Activated CD8-positive, alpha-beta T cell treated with anti-CD3 and anti-CD28 coated beads for 36 hours (primary cell): ENCODE measurements at regions not wholly inside any gene's neighbourhood (a gene's known extent, or its start where the extent isn't known, plus 50 kb on each side); places are given as distances from the start of the nearest gene placed in this dataset.

ENCODE experiments used
- ATAC-seq: fragments of 200-7000 bp; cut with Tn5 transposase; one replicate; pipeline ENCODE4 v1.10.0; 2021; ENCODE audit warnings: mild to moderate bottlenecking, moderate library complexity
- CTCF ChIA-PET: fragments of 350-600 bp; sonication (Branson Sonifier 250); formaldehyde crosslinking; loops from one replicate; lab custom pipeline; 2021; ENCODE audit warnings: antibody characterized with exemption; lab: Charles Lee
- POLR2A ChIA-PET: fragments of 350-600 bp; sonication (Branson Sonifier 250); formaldehyde crosslinking; loops from one replicate; lab custom pipeline; 2021; ENCODE audit warnings: antibody characterized with exemption; lab: Charles Lee
- DNase-seq: peaks from one replicate; pipeline ENCODE4 v3.0.0-alpha.2; 2020
- H3K27ac Mint-ChIP-seq: one replicate; pipeline ENCODE4 v1.8.0; 2021; ENCODE audit warnings: mild to moderate bottlenecking, mixed read lengths
- H3K27me3 Mint-ChIP-seq: one replicate; pipeline ENCODE4 v1.8.0; 2021; ENCODE audit warnings: mixed read lengths
- H3K36me3 Mint-ChIP-seq: one replicate; pipeline ENCODE4 v1.8.0; 2021; ENCODE audit warnings: low read depth, mixed read lengths
- H3K4me1 Mint-ChIP-seq: one replicate; pipeline ENCODE4 v1.8.0; 2021; ENCODE audit warnings: low read depth, mixed read lengths
- H3K4me3 Mint-ChIP-seq: one replicate; pipeline ENCODE4 v1.8.0; 2021; ENCODE audit warnings: mild to moderate bottlenecking, moderate library complexity, mixed read lengths
- H3K9me3 Mint-ChIP-seq: one replicate; pipeline ENCODE4 v1.8.0; 2021; ENCODE audit warnings: mixed read lengths
- CTCF ChIP-seq: fragments of 200-600 bp; IDR thresholded peaks from one replicate; pipeline ENCODE4 v1.8.0; 2022; ENCODE audit warnings: antibody characterized with exemption, mild to moderate bottlenecking
- intact Hi-C: fragments of 100-400 bp; cut with micrococcal nuclease; formaldehyde crosslinking; loops from one replicate; pipeline ENCODE4 v1.10.0; 2022

- Mint-ChIP-seq H3K4me3 (no peak overlapping the region), H3K36me3 (no peaks in the 10 kb centered on the region), H3K27me3 (no peaks in the 10 kb centered on the region), H3K27ac (no peak overlapping the region), H3K4me1 (no peaks in the 10 kb centered on the region), H3K9me3 (no peaks in the 10 kb centered on the region)
- CTCF ChIA-PET, result no interaction called here
- no peak for ATAC-seq
- TF ChIP-seq CTCF, result no peak
- no peak for DNase-seq
- POLR2A ChIA-PET, result no interaction called here
- intact Hi-C loops, result no loop called here
Observed at GRCh38 chr2:149894760-149895159, 307.2 kb upstream of the MMADHC start.

GRCh38 chr2:149894226-149894625, 306.7 kb upstream of the MMADHC start:
- no peaks in the 10 kb centered on the region for H3K4me1 Mint-ChIP-seq
- intact Hi-C loops, result no loop called here
- DNase-seq (no peak), ATAC-seq (no peak)
- no peaks in the 10 kb centered on the region for H3K9me3 Mint-ChIP-seq
- ChIA-PET CTCF (no interaction called here), POLR2A (no interaction called here)
- H3K36me3 Mint-ChIP-seq, result no peaks in the 10 kb centered on the region
- H3K4me3 Mint-ChIP-seq, result no peak overlapping the region
- no peak overlapping the region for H3K27ac Mint-ChIP-seq
- no peaks in the 10 kb centered on the region for H3K27me3 Mint-ChIP-seq
- TF ChIP-seq CTCF, result no peak

- TF ChIP-seq CTCF, result no peak
- CTCF ChIA-PET, result no interaction called here
- no peak for ATAC-seq
- intact Hi-C loops, result no loop called here
- Mint-ChIP-seq H3K36me3 (no peaks in the 10 kb centered on the region), H3K27me3 (no peaks in the 10 kb centered on the region), H3K27ac (no peak overlapping the region), H3K4me3 (no peak overlapping the region), H3K4me1 (no peaks in the 10 kb centered on the region), H3K9me3 (no peaks in the 10 kb centered on the region)
- POLR2A ChIA-PET, result no interaction called here
- DNase-seq, result no peak
Observed at GRCh38 chr2:149892563-149892962, 305.0 kb upstream of the MMADHC start.

GRCh38 chr2:149885946-149886345, 298.4 kb upstream of the MMADHC start:
- H3K27me3 Mint-ChIP-seq, result no peaks in the 10 kb centered on the region
- intact Hi-C loops, result no loop called here
- H3K4me3 Mint-ChIP-seq, result no peak overlapping the region
- DNase-seq (no peak), ATAC-seq (no peak)
- no peak for TF ChIP-seq CTCF
- no peaks in the 10 kb centered on the region for H3K9me3 Mint-ChIP-seq
- no peaks in the 10 kb centered on the region for H3K36me3 Mint-ChIP-seq
- H3K4me1 Mint-ChIP-seq, result no peaks in the 10 kb centered on the region
- ChIA-PET CTCF (no interaction called here), POLR2A (no interaction called here)
- no peak overlapping the region for H3K27ac Mint-ChIP-seq

GRCh38 chr2:149885468-149885867, 297.9 kb upstream of the MMADHC start:
- ChIA-PET CTCF (no interaction called here), POLR2A (no interaction called here)
- DNase-seq, result no peak
- no peaks in the 10 kb centered on the region for H3K9me3 Mint-ChIP-seq
- H3K36me3 Mint-ChIP-seq, result no peaks in the 10 kb centered on the region
- no peak for ATAC-seq
- no peaks in the 10 kb centered on the region for H3K4me1 Mint-ChIP-seq
- no peak overlapping the region for H3K4me3 Mint-ChIP-seq
- H3K27ac Mint-ChIP-seq, result no peak overlapping the region
- no peak for TF ChIP-seq CTCF
- no peaks in the 10 kb centered on the region for H3K27me3 Mint-ChIP-seq
- intact Hi-C loops, result no loop called here
